A204.1 (cell line): ENCODE measurements at regions not wholly inside any gene's neighbourhood (a gene's known extent, or its start where the extent isn't known, plus 50 kb on each side); places are given as distances from the start of the nearest gene placed in this dataset.

ENCODE experiments used
- FAIRE-seq: peaks from 2 replicates; lab custom pipeline; 2012; peaks lifted over from hg19 to GRCh38; lab: Jason Lieb, UNC

DNA sequence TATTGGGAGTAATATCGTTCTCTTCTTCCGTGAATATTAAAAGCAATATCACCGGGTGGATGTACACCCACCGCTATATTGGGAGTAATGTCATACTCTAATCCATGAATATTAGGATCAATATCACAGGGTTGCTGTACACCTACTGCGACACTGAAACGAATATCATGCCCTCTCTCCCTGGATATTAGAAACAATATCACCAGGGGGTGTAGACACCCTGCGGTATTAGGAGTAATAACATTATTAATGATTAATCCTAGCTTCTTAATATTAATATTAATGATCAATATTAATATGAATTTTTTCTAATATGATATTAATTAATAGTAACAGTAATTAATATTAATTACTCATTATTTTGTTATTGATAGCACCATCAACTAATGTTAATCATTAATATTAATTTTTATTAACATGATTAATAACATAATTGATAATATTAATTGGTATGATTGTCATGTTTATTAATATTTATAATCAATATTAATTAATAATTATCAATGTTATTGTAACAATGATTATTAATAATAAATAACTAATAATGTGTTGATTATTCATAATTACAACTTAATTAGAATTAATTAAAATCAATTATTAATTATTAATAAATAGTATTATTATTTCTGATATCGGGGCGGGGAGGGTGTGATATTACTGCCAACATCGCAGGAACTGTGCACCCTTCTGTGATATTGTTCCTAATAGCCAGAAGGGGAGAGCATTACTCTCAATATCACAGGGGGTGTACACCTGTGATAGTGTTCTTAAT is 121.3 kb upstream of the C1GALT1 start:
- peak; percentile 98 for FAIRE-seq

DNA sequence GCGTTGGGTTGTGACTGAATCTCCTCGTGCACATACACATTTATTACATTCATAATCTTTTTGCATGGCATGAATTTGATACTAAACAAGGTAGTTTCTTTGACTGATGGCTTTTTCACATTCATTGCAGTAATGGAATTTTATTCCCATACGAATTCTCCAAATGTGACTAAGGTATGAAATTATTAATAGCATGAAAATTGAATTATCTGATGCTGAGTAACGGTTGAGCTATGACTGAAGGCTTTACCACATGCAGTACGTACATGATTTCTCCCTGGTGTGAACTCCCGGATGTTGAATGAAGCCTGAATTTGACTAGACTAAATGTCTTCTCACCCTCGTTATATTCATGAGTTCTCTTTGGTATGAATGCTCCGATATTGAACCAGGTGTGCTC is 104.4 kb upstream of the C1GALT1 start:
- no peak for FAIRE-seq

DNA sequence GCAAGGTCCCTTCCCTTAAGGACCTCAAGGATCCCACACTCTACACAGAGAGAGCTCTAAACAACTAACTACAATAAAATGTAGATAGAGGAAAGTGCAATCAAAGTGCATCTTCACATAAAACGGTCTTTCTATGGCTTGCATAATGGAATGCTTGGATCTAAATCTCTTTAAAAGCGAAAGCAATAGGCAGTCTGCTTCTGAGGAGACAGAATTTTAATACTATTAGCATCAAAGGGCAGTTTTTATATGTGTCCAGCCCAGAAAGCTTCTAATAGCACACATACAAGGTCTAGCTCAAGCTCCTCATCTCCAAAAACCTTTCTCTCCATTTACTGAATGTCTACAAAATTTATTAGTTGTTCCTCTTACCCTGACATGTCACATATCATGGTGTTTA is 101.5 kb upstream of the C1GALT1 start:
- no peak for FAIRE-seq

DNA sequence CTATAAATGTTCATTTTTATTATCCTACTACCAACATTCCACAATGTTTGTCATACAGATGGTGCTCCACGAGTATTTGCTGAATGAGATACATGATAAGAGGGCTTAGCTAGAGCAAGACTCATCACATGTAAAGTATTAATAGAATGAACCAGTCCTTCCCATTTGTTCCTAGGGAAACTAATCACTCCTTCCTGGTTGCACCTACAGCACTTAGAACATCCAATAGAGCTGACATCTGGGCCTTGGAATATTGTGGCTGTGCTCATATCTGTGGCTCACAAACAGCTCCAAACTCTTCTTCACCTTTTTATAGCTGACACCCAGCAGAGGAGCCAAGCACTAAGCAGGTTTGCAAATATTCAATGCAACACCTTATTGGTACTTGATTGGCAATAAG is 91.9 kb upstream of the C1GALT1 start:
- no peak for FAIRE-seq

DNA sequence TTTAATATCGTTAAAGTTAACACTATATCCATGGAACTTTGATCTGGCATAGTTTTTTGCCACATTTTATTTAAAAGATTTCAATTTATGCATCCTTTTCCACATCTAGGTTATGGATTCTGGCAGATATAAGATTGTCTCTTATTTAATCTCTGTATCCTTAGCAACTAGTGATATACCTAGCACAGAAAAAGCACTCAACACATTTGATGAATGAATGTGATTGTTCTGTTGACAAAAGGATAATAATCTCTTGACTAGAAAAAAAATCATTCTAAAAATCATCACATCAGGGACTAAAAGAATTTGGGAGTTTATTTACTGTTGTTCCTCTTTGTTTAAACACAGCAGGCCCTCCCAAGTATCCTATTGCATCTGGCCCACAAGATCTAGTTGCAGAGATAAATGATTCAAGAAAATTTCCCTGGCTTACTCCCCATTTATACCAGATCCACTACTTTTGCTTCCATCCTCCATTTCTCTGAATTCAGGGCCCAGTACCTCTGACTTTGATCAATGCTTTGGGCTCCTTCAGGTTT is 84.0 kb upstream of the C1GALT1 start:
- no peak for FAIRE-seq

DNA sequence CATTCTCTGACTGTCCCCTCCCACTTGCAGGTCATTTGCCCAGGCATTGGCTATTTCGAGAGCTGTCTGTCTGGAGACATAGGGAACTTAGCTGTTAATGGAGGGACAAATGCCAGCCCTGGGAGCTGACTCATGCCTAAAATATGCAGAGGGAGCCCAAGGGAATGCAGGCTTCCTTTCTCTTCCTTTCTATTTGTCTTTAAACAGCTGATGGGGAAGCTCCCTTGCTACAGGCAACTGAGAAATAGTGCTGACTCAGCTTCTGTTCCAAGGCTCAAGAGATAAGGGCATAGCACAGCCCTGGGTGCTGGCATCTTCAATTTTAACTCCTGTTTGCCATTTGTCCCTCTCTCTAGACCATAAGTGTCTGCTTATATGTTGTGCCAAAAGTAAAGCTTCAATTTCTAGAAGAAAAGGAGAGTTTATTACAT is 82.7 kb upstream of the C1GALT1 start:
- no peak for FAIRE-seq

DNA sequence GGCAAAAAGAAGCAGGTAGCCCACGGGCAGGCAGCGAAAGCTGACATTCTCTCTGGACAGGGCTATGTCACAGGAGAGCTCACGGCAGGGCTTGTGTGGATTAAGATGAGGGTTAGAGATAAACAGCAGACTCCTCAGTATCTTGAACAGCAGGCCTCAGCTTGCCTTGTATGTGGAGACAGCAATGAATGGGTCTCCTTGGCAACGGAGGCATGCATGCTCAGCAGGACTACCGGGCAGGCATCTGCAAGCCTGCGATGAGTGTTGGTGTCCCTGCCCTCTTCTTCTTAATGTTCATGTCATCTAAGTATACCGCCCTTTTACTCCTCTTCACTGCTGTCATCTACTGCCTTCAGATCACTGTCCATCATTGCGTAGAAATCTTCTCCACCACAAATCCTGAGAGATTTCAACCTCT is 81.9 kb upstream of the C1GALT1 start:
- no peak for FAIRE-seq

DNA sequence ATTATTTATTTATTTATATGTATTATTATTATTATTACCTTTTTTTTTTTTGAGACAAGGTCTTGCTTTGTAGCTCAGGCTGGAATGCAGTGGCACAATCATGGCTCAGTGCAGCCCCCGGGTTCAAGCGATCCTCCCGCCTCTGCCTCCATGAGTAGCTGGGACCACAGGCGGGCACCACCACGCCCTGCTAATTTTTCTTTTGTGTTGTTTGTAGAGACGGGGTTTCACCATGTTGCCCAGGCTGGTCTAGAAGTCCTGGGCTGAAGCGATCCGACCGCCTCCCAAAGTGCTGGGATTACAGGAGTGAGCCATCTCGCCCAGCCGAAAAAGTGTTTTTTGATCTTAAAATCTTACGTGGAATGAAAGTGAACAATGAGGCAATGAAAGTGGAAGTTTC is 79.4 kb upstream of the C1GALT1 start:
- FAIRE-seq: no peak

DNA sequence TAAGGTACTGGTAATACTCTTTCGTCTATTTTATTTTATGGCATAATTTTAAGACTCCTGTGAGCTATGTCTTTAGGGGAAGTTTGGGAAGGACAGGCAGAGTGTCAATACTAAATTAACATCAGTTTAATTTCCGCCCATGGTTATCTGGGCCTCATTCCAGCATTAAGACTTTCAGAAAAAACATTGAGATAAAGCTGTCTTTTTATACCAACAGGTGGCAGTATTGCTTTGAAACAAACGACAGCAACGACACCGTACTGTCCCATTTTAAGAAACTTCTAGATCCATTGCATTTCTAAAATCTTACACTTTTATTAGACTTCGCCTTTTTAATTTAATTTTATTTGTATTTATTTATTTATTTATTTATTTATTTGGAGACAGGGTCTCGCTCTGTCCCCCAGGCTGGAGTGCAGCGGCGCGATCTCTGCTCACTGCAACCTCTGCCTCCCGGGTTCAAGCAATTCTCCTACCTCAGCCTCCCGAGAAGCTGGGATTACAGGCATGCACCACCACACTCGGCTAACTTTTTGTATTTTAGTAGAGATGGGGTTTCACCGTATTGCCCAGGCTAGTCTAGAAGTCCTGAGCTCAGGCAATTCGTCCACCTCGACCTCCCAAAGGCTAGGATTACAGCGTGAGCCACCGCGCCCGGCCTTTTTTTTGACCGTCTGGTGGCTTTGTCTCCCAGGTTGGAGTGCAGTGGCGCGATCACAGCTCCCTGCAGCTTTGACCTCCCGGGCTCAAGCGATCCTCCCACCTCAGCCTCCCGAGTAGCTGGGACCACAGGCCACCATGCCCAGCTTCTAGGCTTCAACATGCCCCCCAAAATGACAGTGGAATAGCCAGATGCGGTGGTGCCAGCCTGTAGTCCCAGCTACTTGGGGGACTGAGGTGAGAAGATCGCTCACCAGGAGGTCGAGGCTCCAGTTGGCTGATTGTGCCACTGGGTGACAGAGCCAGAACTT is 78.7 kb upstream of the C1GALT1 start:
- peak; percentile 97 for FAIRE-seq

DNA sequence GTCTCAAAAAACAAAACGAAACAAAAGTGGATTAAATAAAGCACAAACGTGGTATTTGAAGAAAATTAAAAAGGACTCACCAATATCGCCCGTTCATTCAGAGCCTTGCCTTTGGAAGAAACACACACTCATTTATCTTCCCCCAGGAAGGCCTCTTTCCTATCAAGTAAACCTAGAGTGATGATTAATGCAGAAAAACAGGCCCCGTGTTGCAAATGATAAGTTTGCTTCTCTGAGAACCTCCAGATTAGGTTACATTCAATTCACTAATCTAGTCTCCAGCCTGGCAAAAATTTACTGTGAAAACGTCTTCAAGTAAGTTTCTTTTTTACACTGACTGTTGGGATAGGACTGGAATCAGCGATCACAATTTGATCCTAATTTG is 78.0 kb upstream of the C1GALT1 start:
- FAIRE-seq: no peak

DNA sequence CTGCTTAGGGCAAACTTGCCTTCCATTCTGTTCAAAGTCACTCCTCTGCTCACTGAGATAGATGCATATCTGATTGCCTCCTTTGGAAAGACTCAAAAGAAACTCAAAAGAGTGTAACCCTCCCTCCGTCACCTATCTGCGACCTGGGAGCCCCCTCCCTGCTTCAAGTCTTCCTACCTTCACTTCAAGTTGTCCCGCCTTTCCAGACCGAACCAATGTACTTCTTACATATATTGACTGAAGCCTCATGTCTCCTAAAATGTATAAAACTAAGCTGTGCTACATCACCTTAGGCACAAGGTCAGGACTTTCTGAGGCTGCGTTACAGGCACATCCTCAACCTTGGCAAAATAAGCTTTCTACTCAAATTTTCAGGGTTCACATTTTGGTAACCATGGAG is 77.4 kb upstream of the C1GALT1 start:
- no peak for FAIRE-seq

DNA sequence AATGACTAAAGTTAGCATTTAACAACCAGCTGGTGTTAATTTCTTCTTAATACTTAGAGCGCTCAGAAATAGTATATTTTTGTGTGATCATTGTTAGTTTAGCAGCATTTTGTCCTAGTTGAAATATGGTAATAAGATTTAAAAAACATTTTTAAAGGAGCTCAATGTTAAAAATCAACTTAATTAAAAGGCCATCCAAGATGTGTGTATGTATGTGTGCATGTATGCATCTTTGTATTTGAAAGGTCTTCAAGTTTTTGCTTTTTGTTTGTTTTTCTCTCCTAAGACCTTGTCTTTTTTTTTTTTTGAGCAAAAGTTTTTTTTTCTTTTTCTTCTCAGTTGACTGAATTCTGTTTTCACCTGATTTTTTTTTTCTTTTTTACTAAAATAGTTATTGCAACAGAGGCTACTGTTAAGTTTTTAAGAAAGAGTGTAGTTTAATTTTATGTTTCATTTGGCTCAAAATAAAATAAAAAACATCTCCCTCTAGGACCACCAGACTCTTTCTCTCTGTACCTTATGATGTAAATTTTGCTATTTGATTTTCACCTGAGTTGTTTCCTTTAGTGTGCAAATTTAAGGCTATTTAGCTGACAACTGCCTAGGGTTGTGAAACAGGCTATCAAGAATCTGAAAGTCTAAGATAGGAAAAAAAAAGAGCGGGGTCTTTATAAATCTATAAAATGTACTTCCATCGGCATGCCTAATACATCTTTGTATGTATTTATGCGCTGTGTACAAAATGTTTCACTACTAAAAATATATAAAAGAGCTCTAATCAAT is 76.4 kb upstream of the C1GALT1 start:
- FAIRE-seq: no peak

DNA sequence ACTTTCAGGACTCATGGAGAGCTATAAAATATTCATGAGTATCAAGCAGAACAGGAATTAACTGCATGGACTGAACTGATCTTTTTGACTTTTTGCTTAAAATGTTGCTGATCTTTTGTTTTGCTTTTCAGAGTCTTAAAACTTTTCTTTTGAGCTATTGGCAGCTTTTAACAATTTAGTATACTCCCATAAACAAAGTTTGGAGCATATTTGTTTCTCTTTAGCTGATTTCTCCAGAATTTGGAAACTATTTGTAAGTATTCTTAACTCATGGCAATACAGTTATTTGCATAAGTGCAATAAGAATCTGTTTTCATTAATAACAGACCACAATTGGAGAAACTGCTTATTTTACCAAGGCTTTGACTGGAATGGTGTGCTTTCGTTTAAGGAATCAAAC is 73.4 kb upstream of the C1GALT1 start:
- FAIRE-seq: no peak

DNA sequence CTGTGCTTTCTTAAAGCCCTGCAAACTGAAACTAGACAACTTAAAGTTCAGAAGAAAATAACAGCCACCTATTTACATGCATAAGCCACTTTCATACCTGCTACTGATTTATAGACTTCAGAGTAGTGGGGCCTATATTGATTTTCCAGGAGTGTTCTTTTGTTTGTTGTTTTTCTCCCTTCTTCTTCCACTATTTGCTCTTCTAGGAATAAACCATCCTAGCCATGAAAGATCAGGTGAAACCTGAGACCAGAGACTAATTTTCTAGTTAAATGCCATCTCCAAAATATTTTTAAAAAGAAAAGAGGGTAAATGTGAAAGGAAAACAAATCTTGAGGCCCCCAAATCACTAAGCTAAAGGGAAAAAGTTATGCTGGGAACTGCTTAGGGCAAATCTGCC is 72.4 kb upstream of the C1GALT1 start:
- FAIRE-seq: no peak

DNA sequence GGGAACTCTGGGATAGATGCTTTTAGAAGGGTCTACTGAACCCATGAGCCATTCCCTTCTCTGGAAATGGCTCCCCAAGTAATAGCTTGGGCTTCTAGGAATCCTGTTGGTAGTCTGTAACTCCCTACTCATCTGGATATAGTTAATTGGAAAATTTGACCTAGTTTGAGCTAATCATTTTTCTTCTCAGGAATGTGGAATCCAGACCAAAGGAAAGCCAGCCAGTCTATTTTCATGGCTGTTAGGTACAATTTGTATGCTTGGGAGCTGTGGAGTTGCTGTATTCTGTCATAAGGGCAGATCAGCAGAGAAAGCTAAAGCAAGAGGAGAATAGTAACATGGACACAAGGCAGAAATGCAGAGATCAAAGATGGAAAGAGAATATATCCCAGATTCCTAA is 71.6 kb upstream of the C1GALT1 start:
- no peak for FAIRE-seq

DNA sequence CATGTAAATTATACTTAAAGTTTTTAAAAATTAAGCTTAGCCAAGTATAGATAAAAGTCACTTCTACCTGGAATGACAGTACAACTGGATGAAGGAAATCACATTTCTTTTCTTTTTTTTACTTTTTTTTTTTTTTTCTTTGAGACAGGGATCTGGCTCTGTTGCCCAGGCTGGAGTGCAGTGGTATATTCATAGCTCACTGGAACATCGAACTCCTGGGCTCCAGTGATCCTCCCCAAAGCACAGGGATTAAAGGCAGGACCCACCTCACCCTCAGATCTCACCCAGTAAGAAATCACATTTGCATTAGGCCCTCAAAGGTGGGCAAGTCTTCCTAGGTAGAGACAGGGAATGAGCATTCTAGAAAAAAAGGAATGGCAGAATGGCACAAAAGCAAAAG is 69.5 kb upstream of the C1GALT1 start:
- FAIRE-seq: no peak

DNA sequence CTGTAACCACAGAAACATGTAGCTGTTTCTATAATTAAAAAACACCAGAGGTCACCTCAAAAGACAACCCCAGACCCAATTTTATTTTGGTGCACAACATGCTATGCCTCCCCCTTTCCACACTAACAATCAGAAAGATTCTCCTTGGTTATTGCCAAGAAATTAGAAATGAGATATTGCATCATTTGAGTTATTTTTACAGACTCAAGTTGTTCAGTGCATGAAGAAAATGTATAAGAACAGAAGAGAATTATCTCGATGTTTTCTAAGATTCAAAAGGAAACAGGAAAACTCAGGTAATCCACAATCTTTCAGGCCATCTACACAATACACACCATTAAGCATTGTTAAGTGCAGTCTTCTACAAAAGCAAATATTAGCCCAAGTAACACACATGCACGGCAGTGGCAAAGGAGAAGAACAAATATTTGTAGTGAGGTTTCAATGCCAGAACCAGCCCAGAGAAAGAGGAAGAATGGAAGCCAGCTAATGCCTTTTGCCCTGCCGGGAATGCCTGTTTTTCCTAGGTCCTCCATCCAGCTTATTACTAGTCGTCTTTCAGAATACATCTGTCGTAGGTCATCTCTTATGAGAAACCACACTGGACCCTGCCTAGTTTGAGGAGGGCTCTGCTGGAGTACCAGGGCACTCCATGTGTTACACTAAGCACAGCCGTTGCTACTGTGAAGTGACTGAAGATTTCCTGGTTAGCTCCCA is 67.6 kb upstream of the C1GALT1 start:
- FAIRE-seq: no peak

DNA sequence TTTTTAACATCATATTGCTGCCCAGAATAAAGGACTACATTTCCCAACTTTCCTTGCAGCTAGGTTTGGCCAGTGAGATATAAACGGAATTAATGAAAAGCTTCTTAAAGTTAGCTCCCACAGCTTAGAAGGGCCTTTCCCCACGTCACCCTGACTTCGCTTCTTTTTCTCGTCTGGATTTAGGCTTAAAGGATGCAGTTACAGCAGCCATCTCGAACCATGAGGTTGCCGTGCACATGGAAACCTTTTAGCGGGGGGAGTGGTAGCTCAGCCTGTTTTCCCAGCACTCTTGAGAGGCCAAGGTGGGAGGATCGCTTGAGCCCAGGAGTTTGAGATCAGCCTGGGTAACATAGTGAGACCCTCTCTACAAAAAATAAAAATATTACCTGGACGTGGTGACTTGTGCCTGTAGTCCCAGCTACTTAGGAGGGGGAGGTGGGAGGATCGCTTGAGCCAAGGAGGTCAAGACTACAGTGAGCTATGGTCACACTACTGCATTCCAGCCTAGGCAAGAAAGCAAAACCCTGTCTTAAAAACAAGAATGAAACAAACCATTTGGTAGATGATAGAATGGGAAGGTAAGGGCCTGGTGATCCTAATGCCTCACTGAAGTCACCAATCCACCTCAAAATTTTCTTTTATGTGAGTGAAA is 64.3 kb upstream of the C1GALT1 start:
- FAIRE-seq: no peak

DNA sequence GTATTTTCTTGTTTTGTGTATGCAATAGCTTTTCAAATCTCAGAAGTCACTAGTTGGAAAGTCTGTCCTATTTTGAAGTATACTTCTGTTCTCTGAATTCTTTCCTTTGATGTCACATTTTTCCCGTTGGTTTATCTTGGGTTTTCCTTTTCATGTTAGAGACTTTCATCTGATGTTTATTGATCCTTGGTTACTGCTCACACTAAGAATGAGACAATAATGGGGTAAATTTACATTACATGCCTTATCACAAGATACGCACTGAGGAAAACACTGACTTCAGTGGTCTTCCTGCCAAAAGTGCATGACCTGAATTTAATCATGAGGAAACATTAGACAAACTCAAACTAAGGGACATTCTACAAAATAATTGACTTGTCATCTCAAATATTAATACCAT is 63.5 kb upstream of the C1GALT1 start:
- no peak for FAIRE-seq

DNA sequence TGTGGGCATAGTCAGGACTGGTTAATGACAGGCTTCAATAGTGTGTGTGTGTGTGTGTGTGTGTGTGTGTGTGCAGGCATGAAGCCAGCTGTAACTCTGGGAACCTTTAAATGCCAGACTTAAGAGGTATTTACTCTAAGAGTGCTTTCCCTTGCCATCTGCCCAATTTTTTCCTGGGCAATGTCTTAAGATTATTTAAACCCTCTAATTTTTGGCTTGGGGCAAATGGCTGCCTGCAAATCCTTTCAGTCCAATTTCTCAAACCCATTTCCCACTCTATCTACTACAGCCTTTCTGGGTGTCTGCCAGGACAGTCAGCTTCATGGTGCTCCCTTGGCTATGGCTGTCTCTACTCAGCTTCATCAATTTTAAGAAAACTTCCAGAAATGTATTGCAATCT is 62.6 kb upstream of the C1GALT1 start:
- FAIRE-seq: no peak

DNA sequence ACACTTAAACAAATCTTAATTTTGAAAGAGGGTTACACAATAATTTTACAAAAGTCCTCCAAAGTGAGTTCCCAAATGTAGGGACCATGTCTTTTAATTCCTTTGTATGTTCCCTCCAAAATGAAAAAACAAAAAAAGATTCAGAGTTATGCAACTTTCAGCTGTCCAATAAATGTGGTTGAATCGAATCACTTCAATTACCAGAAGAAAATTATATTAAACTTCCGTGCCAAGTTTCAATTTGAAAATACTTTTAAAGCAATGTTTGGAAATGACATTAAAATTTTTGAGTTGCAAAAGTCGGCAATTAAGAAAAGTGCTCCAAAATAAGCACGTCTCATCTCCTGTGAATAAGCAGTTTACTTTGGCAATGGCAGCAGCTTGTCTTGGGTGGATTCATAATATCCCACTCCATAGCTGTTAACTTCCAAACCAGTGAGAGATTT is 60.3 kb upstream of the C1GALT1 start:
- no peak for FAIRE-seq
